ENCODE measurements at regions not wholly inside any gene's neighbourhood (a gene's known extent, or its start where the extent isn't known, plus 50 kb on each side); places are given as distances from the start of the nearest gene placed in this dataset.

GRCh38 chr3:153574445-153574844 is 412.4 kb downstream of the RAP2B start:
- Histone ChIP-seq H2AFZ (ENCODE audit: low read length) (no peak overlapping the region), H3K4me3 (ENCODE audit: low read depth, low read length, poor library complexity, severe bottlenecking) (no peak overlapping the region), H4K20me1 (ENCODE audit: insufficient read depth, low read length) (no peaks in the 10 kb centered on the region), H3K79me2 (ENCODE audit: insufficient read depth, low read depth, low read length) (no peaks in the 10 kb centered on the region), H3K4me2 (ENCODE audit: low read length) (no peak overlapping the region), H3K4me1 (ENCODE audit: insufficient read depth, low read length, poor library complexity, severe bottlenecking) (no peaks in the 10 kb centered on the region), H3K9me2 (ENCODE audit: insufficient read depth, low read length) (no peaks in the 10 kb centered on the region), H3K27ac (ENCODE audit: low read depth, low read length, poor library complexity, severe bottlenecking) (no peak overlapping the region), H3K9me3 (ENCODE audit: low read length) (0 out of 2 replicates have a peak, but pooled peaks cover 3% of the 10 kb centered on the region), H3K36me3 (ENCODE audit: insufficient read depth, low read length) (peaks cover 4% of the 10 kb centered on the region; the same call in 1 of the 2 replicates)
- no peak for DNase-seq (ENCODE audit: low spot score)
- intact Hi-C loops (cut with micrococcal nuclease; ENCODE audit: unreplicated experiment) = no loop called here
- POLR2A ChIA-PET = no interaction called here
- TF ChIP-seq CTCF (conservative IDR thresholded peaks at IDR 0.05; ENCODE audit: low read length) = no peak
- no peak for TF ChIP-seq EZH2phosphoT487 (IDR thresholded peaks at IDR 0.05; ENCODE audit: borderline replicate concordance, low read depth, low read length)
- no TSS peak for BruUV-seq (replicated peaks)
- CTCF ChIA-PET (ENCODE audit: unreplicated experiment) = no interaction called here

DNA sequence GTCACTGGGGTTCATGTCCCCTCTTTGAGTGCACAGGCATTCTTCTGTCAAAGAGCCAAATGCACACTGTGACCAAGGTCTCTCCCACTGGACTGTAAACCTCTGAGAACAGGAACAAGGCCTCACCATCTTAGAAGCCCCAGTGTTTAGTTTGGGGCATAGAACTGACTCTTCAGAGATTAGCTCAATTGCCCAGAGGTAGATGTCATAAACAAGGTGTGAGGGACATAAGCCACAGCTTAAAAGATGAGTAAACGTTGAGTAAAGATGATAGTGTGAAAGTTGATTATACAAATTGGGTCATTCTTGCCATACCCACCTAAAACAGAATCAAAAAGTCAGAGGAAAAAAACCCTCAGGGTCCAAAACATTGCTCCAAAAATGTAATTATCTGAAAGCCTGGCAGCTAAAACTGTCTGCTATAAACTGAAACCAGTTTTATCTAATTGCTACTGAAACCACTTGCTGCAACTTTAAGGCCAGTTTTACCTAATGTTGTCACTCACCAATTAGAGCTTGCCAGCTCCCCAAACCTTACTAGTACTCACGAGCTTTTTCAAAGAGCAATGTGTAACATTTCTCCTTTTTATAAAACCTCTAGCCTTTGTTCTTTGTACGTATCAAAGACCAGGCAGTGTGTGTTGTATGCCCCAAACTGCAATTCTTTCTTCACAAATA is 415.2 kb downstream of the RAP2B start:
- Histone ChIP-seq H3K36me3 (ENCODE audit: insufficient read depth, low read length) (peaks cover 4% of the 10 kb centered on the region; the same call in 1 of the 2 replicates), H3K79me2 (ENCODE audit: insufficient read depth, low read depth, low read length) (no peaks in the 10 kb centered on the region), H3K9me3 (ENCODE audit: low read length) (no peaks in the 10 kb centered on the region), H3K27ac (ENCODE audit: low read depth, low read length, poor library complexity, severe bottlenecking) (no peak overlapping the region), H3K4me1 (ENCODE audit: insufficient read depth, low read length, poor library complexity, severe bottlenecking) (no peaks in the 10 kb centered on the region), H2AFZ (ENCODE audit: low read length) (no peak overlapping the region), H3K4me3 (ENCODE audit: low read depth, low read length, poor library complexity, severe bottlenecking) (no peak overlapping the region), H3K4me2 (ENCODE audit: low read length) (no peak overlapping the region), H4K20me1 (ENCODE audit: insufficient read depth, low read length) (no peaks in the 10 kb centered on the region), H3K9me2 (ENCODE audit: insufficient read depth, low read length) (no peaks in the 10 kb centered on the region)
- POLR2A ChIA-PET = interaction anchor here (1.1 to 1.4 kb wide), 2 partner anchors 16 to 65 kb away, joined by 3 read pairs; no protein-coding TSS in a partner anchor
- CTCF ChIA-PET (ENCODE audit: unreplicated experiment) = no interaction called here
- TF ChIP-seq CTCF (conservative IDR thresholded peaks at IDR 0.05; ENCODE audit: low read length) (no peak), EZH2phosphoT487 (IDR thresholded peaks at IDR 0.05; ENCODE audit: borderline replicate concordance, low read depth, low read length) (no peak)
- intact Hi-C loops (cut with micrococcal nuclease; ENCODE audit: unreplicated experiment) = no loop called here
- DNase-seq (ENCODE audit: low spot score) = no peak
- no TSS peak for BruUV-seq (replicated peaks)

- Histone ChIP-seq H3K9me3 (ENCODE audit: low read length) (no peaks in the 10 kb centered on the region), H2AFZ (ENCODE audit: low read length) (no peak overlapping the region), H3K79me2 (ENCODE audit: insufficient read depth, low read depth, low read length) (no peaks in the 10 kb centered on the region), H4K20me1 (ENCODE audit: insufficient read depth, low read length) (no peaks in the 10 kb centered on the region), H3K9me2 (ENCODE audit: insufficient read depth, low read length) (no peaks in the 10 kb centered on the region), H3K4me3 (ENCODE audit: low read depth, low read length, poor library complexity, severe bottlenecking) (no peak overlapping the region), H3K36me3 (ENCODE audit: insufficient read depth, low read length) (peaks cover 4% of the 10 kb centered on the region; the same call in 1 of the 2 replicates), H3K4me2 (ENCODE audit: low read length) (no peak overlapping the region), H3K27ac (ENCODE audit: low read depth, low read length, poor library complexity, severe bottlenecking) (no peak overlapping the region), H3K4me1 (ENCODE audit: insufficient read depth, low read length, poor library complexity, severe bottlenecking) (no peaks in the 10 kb centered on the region)
- intact Hi-C loops (cut with micrococcal nuclease; ENCODE audit: unreplicated experiment) = no loop called here
- POLR2A ChIA-PET = interaction anchor here (1.4 kb wide), 1 partner anchor 64 kb away, joined by 3 read pairs; no protein-coding TSS in a partner anchor
- no peak for TF ChIP-seq EZH2phosphoT487 (IDR thresholded peaks at IDR 0.05; ENCODE audit: borderline replicate concordance, low read depth, low read length)
- TF ChIP-seq CTCF (conservative IDR thresholded peaks at IDR 0.05; ENCODE audit: low read length) = no peak
- BruUV-seq (replicated peaks) = no TSS peak
- no peak for DNase-seq (ENCODE audit: low spot score)
- CTCF ChIA-PET (ENCODE audit: unreplicated experiment) = no interaction called here
These were observed 416.0 kb downstream of the RAP2B start for GRCh38 chr3:153578046-153578445.
